H1 (cell line): ENCODE measurements at regions not wholly inside any gene's neighbourhood (a gene's known extent, or its start where the extent isn't known, plus 50 kb on each side); places are given as distances from the start of the nearest gene placed in this dataset.

ENCODE experiments used
- EZH2 ChIP-seq: fragments of 200-600 bp; sonication (generic); IDR thresholded peaks from 2 replicates; pipeline ENCODE4 v1.7.1; 2012; ENCODE audit warnings: low read depth, mild to moderate bottlenecking, moderate library complexity, low read length, inconsistent platforms; ENCODE audit not compliant: severe bottlenecking
- RXRA ChIP-seq: IDR thresholded peaks from 2 replicates; pipeline ENCODE4 v1.6.1; 2011; ENCODE audit warnings: low read depth, mild to moderate bottlenecking, low read length, moderate library complexity; ENCODE audit not compliant: insufficient read depth
- TBP ChIP-seq: IDR thresholded peaks from 2 replicates; pipeline ENCODE4 v1.6.1; 2011; ENCODE audit warnings: low read depth, low read length, improper control_type of control experiment
- TF ChIP-seq, protein P1 (sequence below): IDR thresholded peaks from 2 replicates; pipeline ENCODE4 v1.6.1; 2011; ENCODE audit warnings: low read depth, mild to moderate bottlenecking, low read length; ENCODE audit not compliant: insufficient read depth

DNA sequence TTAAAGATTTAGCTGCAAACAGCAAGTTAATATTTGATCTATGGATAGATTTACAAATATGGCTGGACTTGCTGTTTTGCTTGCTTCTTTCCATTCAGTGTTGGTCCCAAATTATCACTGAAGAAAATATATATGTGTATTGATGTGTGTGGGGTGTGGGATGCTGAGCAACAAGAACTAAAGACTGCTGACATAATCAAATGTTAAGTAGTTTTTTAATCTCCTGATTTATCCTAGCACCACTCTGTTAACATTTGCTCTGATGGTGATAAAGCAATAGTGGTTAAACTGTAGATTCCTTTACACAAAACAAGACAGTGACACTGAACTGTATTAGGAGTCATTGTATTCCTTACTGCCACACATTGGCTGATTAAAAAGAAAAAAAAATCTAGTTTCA is 1023.5 kb upstream of the B3GALT2 start (continued):
- TF ChIP-seq RXRA (no peak), EZH2 (no peak), TBP (no peak)
- TF ChIP-seq, protein P1, sequence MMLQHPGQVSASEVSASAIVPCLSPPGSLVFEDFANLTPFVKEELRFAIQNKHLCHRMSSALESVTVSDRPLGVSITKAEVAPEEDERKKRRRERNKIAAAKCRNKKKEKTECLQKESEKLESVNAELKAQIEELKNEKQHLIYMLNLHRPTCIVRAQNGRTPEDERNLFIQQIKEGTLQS, result no peak
